T-cell (primary cell): ENCODE measurements at regions not wholly inside any gene's neighbourhood (a gene's known extent, or its start where the extent isn't known, plus 50 kb on each side); places are given as distances from the start of the nearest gene placed in this dataset.
"Not testable (repeated sequence)": the region's sequence is repeated elsewhere in the genome, so short reads cannot be mapped to it uniquely, and the experiment has no call there.

Source experiments
- ATAC-seq, 4 experiments: fragments of 200-7000 bp in 3 of 4; fragments of 150-1000 bp in 1 of 4; cut with Tn5 transposase; replicated peaks in 1 of 4; 1 replicate in 3 of 4; 2 replicates in 1 of 4; pipeline ENCODE4 v1.10.0; 2021; ENCODE audit warnings: moderate library complexity in 3 of 4, mild to moderate bottlenecking in 2 of 4, moderate number of reproducible peaks in 1 of 4
- CTCF ChIA-PET, 2 donors: fragments of 300-600 bp; sonication (Branson Sonifier 250); formaldehyde crosslinking; loops; one replicate each; lab custom pipeline; 2022; ENCODE audit warnings: antibody characterized with exemption in 2 of 2; lab: Charles Lee
- POLR2A ChIA-PET, 2 donors: fragments of 300-600 bp; sonication (Branson Sonifier 250); formaldehyde crosslinking; loops; one replicate each; lab custom pipeline; 2022; ENCODE audit warnings: antibody characterized with exemption in 2 of 2; lab: Charles Lee
- DNase-seq, 35 experiments: peaks; one replicate each; pipeline versions ENCODE4 v3.0.0 to v3.0.0-alpha.2; 2013 to 2023
- H3K27ac ChIP-seq: one replicate; pipeline ENCODE4 v1.5.1; 2013; ENCODE audit warnings: low read length
- H3K27me3 ChIP-seq, 2 experiments: replicated peaks in 1 of 2; 1 replicate in 1 of 2; 2 replicates in 1 of 2; pipeline versions ENCODE4 v1.6.1 to v1.7.0; 2013; ENCODE audit warnings: low read length in 1 of 2, mixed read lengths in 1 of 2; ENCODE audit not compliant: control insufficient read depth in 2 of 2, insufficient read depth in 2 of 2; ENCODE audit errors: extremely low read depth in 1 of 2
- H3K36me3 ChIP-seq, 2 donors: 1 replicate in 1 of 2; 2 replicates in 1 of 2; pipeline versions ENCODE4 v1.6.1 to v1.7.0; 2013; ENCODE audit warnings: low read length in 1 of 2; ENCODE audit not compliant: control insufficient read depth in 2 of 2, insufficient read depth in 1 of 2; ENCODE audit errors: extremely low read depth in 1 of 2
- H3K4me1 ChIP-seq, 2 experiments: 1 replicate in 1 of 2; 2 replicates in 1 of 2; pipeline versions ENCODE4 v1.6.1 to v1.7.0; 2013; ENCODE audit warnings: low read length in 2 of 2, mixed read lengths in 1 of 2; ENCODE audit not compliant: insufficient read depth in 2 of 2, control insufficient read depth in 1 of 2; ENCODE audit errors: extremely low read depth in 1 of 2
- H3K4me3 ChIP-seq, 2 donors: 1 replicate in 1 of 2; 2 replicates in 1 of 2; pipeline versions ENCODE4 v1.5.1 to v1.7.0; 2013; ENCODE audit warnings: mild to moderate bottlenecking in 2 of 2, low read length in 1 of 2, moderate library complexity in 1 of 2; ENCODE audit not compliant: control insufficient read depth in 1 of 2; ENCODE audit errors: extremely low read depth in 1 of 2
- H3K9me3 ChIP-seq: 2 replicates; pipeline ENCODE4 v1.7.0; 2013
- H3K27ac Mint-ChIP-seq, 2 donors: one replicate each; pipeline ENCODE4 v1.8.0; 2020 to 2021; ENCODE audit warnings: mild to moderate bottlenecking in 2 of 2, mixed read lengths in 2 of 2
- H3K27me3 Mint-ChIP-seq, 2 donors: one replicate each; pipeline ENCODE4 v1.8.0; 2021 to 2022; ENCODE audit warnings: mixed read lengths in 2 of 2
- H3K36me3 Mint-ChIP-seq: one replicate; pipeline ENCODE4 v1.8.0; 2021; ENCODE audit warnings: mixed read lengths
- H3K4me1 Mint-ChIP-seq, 3 donors: one replicate each; pipeline ENCODE4 v1.8.0; 2020 to 2022; ENCODE audit warnings: mixed read lengths in 3 of 3, mild to moderate bottlenecking in 1 of 3
- H3K4me3 Mint-ChIP-seq, 3 donors: one replicate each; pipeline ENCODE4 v1.8.0; 2020 to 2022; ENCODE audit warnings: mild to moderate bottlenecking in 3 of 3, mixed read lengths in 3 of 3, moderate library complexity in 3 of 3
- H3K9me3 Mint-ChIP-seq, 3 donors: one replicate each; pipeline ENCODE4 v1.8.0; 2020 to 2022; ENCODE audit warnings: mixed read lengths in 3 of 3
- WGBS: methylation state at CpG from one replicate; pipeline ENCODE4 v1.1.5; 2013; ENCODE audit warnings: missing lambda C conversion rate; ENCODE audit not compliant: insufficient coverage; 5-methylcytosine and 5-hydroxymethylcytosine counted together

DNA sequence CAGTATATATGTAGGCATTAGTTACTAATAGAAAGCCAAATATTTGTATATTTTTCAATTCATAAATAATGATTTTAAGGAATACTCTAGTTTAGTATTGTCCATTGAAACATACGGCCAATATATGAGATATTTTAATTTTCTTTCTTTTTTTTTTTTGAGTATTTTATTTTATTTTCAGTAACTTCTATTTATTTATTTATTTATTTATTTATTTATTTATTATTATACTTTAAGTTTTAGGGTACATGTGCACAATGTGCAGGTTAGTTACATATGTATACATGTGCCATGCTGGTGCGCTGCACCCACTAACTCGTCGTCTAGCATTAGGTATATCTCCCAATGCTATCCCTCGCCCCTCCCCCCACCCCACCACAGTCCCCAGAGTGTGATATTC lies 2007.1 kb upstream of the CDH6 start:
- POLR2A ChIA-PET, H3K4me3 ChIP-seq, H3K4me1 ChIP-seq, DNase-seq, H3K36me3 Mint-ChIP-seq, H3K9me3 ChIP-seq, CTCF ChIA-PET, H3K27me3 ChIP-seq, H3K27ac ChIP-seq, H3K27me3 Mint-ChIP-seq, H3K4me1 Mint-ChIP-seq, H3K27ac Mint-ChIP-seq, ATAC-seq, H3K4me3 Mint-ChIP-seq, H3K36me3 ChIP-seq: not testable (repeated sequence)
- WGBS, result no CpG with 5 or more reads among the region's 5 CpGs
- H3K9me3 Mint-ChIP-seq, result peaks cover 16 to 21% (median 17%) of the 10 kb centered on the region in 3 donors

DNA sequence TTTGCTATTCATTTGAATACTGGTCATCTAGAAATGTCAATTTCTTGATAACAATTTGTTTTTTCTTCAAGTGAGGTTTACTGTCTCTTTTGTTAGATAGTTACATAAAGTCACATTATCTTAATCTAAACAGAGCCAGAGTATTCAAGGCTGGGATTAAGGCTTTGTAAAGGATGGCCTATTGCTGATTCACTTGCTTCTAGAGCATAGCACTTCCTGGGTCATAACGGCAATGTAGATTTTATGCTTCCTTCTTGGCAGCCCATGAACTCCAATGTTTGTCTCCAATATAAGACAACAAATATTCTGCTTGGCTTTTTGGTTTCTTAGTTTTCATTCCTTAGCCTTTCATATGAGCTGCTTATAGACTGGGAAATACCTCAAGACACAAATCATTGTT lies 2007.9 kb upstream of the CDH6 start:
- 100% methylated on average over 1 of the region's 1 CpG for WGBS

DNA sequence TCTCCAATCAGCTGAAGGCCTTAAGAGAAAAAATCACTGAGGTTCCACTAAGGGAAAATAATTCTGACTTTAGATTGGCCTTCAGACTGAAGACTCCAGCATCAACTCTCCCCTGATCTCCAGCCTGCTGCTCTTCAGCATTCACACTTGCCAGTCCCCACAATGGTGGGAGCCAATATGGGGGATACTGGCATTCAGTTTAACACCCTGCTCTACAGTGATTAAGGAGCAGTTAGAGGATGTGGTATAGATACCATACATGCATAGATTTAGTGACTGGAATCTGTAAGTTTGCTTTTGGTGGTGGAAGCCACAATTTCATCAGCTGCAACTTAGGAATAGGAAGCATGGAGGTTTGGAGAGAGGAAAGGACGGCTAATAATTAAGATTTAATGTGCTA lies 2017.7 kb upstream of the CDH6 start:
- no peak overlapping the region for H3K27ac ChIP-seq
- H3K36me3 ChIP-seq, result no peaks in the 10 kb centered on the region
- WGBS, result 50% methylated on average over 1 of the region's 1 CpG
- CTCF ChIA-PET, result no interaction called here
- H3K27me3 ChIP-seq, result no peaks in the 10 kb centered on the region
- H3K4me1 ChIP-seq, result no peaks in the 10 kb centered on the region
- Mint-ChIP-seq H3K4me3 (no peak overlapping the region), H3K9me3 (peaks cover 12 to 39% (median 34%) of the 10 kb centered on the region in 3 donors), H3K27me3 (no peaks in the 10 kb centered on the region), H3K4me1 (no peaks in the 10 kb centered on the region), H3K36me3 (no peaks in the 10 kb centered on the region), H3K27ac (no peak overlapping the region)
- no peak overlapping the region for H3K4me3 ChIP-seq
- DNase-seq, result no peak
- ATAC-seq, result no peak
- H3K9me3 ChIP-seq, result no peaks in the 10 kb centered on the region
- POLR2A ChIA-PET, result no interaction called here

More for the DNA sequence above, 2007.9 kb upstream of the CDH6 start:
- no peak overlapping the region for H3K4me3 Mint-ChIP-seq
- Histone ChIP-seq H3K9me3 (peaks cover 5% of the 10 kb centered on the region), H3K36me3 (no peaks in the 10 kb centered on the region), H3K27ac (no peak overlapping the region), H3K4me3 (no peak overlapping the region), H3K4me1 (no peaks in the 10 kb centered on the region), H3K27me3 (no peaks in the 10 kb centered on the region)
- CTCF ChIA-PET, result no interaction called here
- no peaks in the 10 kb centered on the region for H3K4me1 Mint-ChIP-seq
- H3K36me3 Mint-ChIP-seq, result no peaks in the 10 kb centered on the region
- H3K27ac Mint-ChIP-seq, result no peak overlapping the region
- POLR2A ChIA-PET, result no interaction called here
- ATAC-seq (no peak), DNase-seq (no peak)
- peaks cover 16 to 21% (median 17%) of the 10 kb centered on the region in 3 donors for H3K9me3 Mint-ChIP-seq
- no peaks in the 10 kb centered on the region for H3K27me3 Mint-ChIP-seq

GRCh38 chr5:29170599-29170998 lies 2022.9 kb upstream of the CDH6 start:
- Mint-ChIP-seq H3K4me3 (no peak overlapping the region), H3K27ac (no peak overlapping the region), H3K9me3 (peaks cover 17 to 34% (median 21%) of the 10 kb centered on the region in 3 donors), H3K27me3 (no peaks in the 10 kb centered on the region), H3K36me3 (no peaks in the 10 kb centered on the region), H3K4me1 (no peaks in the 10 kb centered on the region)
- no peaks in the 10 kb centered on the region for H3K4me1 ChIP-seq
- CTCF ChIA-PET, result no interaction called here
- H3K4me3 ChIP-seq, result no peak overlapping the region
- ATAC-seq (no peak), DNase-seq (no peak)
- H3K9me3 ChIP-seq, result peaks cover under 1% of the 10 kb centered on the region
- POLR2A ChIA-PET, result no interaction called here
- H3K27ac ChIP-seq, result no peak overlapping the region
- no peaks in the 10 kb centered on the region for H3K27me3 ChIP-seq
- no peaks in the 10 kb centered on the region for H3K36me3 ChIP-seq
- no CpG with 5 or more reads among the region's 1 CpG for WGBS

DNA sequence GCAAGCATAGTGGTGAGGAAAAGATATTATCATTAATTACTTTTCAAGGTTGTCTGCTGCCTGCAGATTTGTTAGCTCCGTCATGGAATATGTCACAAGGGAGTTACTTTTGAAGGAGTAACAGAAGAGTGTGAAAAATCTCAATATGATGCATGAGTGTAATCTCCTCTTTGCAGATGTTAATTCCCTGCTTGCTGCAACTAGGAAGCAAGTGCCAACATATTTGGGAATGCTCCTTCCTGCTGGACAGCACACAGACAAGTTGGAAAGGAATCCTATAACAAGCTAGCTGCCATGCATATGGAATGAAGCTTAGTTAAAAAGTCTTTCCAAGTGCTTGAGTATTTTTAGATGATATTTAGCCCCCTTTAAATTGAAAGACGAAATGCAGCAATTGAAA lies 2023.6 kb upstream of the CDH6 start:
- ChIA-PET POLR2A (no interaction called here), CTCF (no interaction called here)
- no peak overlapping the region for H3K27ac ChIP-seq
- H3K9me3 ChIP-seq, result peaks cover 4% of the 10 kb centered on the region
- Mint-ChIP-seq H3K9me3 (peaks cover 17 to 32% (median 20%) of the 10 kb centered on the region in 3 donors), H3K4me3 (no peak overlapping the region), H3K4me1 (no peaks in the 10 kb centered on the region), H3K36me3 (no peaks in the 10 kb centered on the region), H3K27ac (no peak overlapping the region), H3K27me3 (no peaks in the 10 kb centered on the region)
- H3K36me3 ChIP-seq, result no peaks in the 10 kb centered on the region
- no peak overlapping the region for H3K4me3 ChIP-seq
- no peaks in the 10 kb centered on the region for H3K27me3 ChIP-seq
- no peak for DNase-seq
- no peak for ATAC-seq
- H3K4me1 ChIP-seq, result no peaks in the 10 kb centered on the region
- WGBS, result no CpG with 5 or more reads among the region's 2 CpGs

- H3K27ac ChIP-seq, result no peak overlapping the region
- CTCF ChIA-PET, result no interaction called here
- H3K4me3 ChIP-seq, result no peak overlapping the region
- DNase-seq (no peak), ATAC-seq (no peak)
- H3K27me3 ChIP-seq, result no peaks in the 10 kb centered on the region
- Mint-ChIP-seq H3K27ac (no peak overlapping the region), H3K9me3 (peaks cover 10 to 22% (median 17%) of the 10 kb centered on the region in 3 donors), H3K36me3 (no peaks in the 10 kb centered on the region), H3K4me1 (no peaks in the 10 kb centered on the region), H3K4me3 (no peak overlapping the region), H3K27me3 (no peaks in the 10 kb centered on the region)
- POLR2A ChIA-PET, result no interaction called here
- H3K4me1 ChIP-seq, result no peaks in the 10 kb centered on the region
- no peaks in the 10 kb centered on the region for H3K36me3 ChIP-seq
- no CpG with 5 or more reads among the region's 1 CpG for WGBS
- peaks cover 4% of the 10 kb centered on the region for H3K9me3 ChIP-seq
Measured at GRCh38 chr5:29162297-29162696, 2031.2 kb upstream of the CDH6 start.
